ENCODE measurements at regions not wholly inside any gene's neighbourhood (a gene's known extent, or its start where the extent isn't known, plus 50 kb on each side); places are given as distances from the start of the nearest gene placed in this dataset.

DNA sequence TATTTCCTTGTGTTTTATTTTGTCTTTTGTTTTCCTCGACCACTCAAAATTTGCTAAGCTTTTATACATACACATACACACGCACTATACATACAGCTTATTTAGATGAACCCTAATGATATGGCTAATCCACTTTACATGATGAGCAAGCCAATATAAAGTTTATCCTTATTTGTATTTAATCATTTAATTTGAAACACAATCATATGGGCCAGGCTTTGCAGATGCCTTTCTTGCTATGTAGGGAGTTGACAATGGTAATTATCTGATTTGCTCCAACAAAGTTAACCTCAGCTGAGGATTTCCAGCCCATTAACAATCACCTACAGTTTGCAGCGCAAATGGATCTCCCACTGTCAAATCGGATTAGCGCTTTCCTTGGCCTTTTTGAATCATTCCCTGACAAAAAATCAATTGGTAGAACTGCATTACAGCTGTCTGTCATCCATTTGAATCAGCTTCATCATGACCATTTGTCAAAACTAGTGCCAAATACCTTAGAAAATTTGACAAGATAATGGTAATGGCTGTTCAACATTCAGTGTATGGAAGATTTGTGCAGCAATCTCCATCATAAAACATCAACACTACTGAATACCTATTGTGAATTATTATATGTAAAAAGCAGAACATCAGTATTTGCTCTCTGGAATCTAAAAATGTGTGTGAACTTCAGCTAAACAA is 352.6 kb downstream of the MRPL39 start:
- Histone ChIP-seq H3K9me1 (ENCODE audit: control insufficient read depth, extremely low read depth, insufficient read depth, low read length) (no peaks in the 10 kb centered on the region), H3K9ac (ENCODE audit: control insufficient read depth, extremely low read depth, insufficient read depth, low read length) (no peak overlapping the region), H2AFZ (ENCODE audit: control insufficient read depth, low read length) (no peak overlapping the region), H3K4me2 (ENCODE audit: control insufficient read depth, extremely low read depth, insufficient read depth, low read depth, low read length) (no peak overlapping the region), H3K4me3 (ENCODE audit: control insufficient read depth in 2 of 3, extremely low read depth in 1 of 3, insufficient read depth in 2 of 3, low read depth in 1 of 3, low read length in 3 of 3) (no peak overlapping the region), H3K4me1 (ENCODE audit: control insufficient read depth, extremely low read depth, insufficient read depth, low read length) (no peaks in the 10 kb centered on the region), H3K27me3 (ENCODE audit: control insufficient read depth, extremely low read depth, insufficient read depth, low read length) (no peaks in the 10 kb centered on the region), H3K36me3 (ENCODE audit: control insufficient read depth in 2 of 2, extremely low read depth in 1 of 2, insufficient read depth in 2 of 2, low read length in 2 of 2) (no peaks in the 10 kb centered on the region), H4K20me1 (ENCODE audit: control insufficient read depth, extremely low read depth, insufficient read depth, low read length) (no peaks in the 10 kb centered on the region), H3K27ac (ENCODE audit: control insufficient read depth, insufficient read depth, low read length) (no peak overlapping the region), H3K79me2 (ENCODE audit: control insufficient read depth, insufficient read depth, low read length) (no peaks in the 10 kb centered on the region), H3K9me3 (ENCODE audit: control insufficient read depth, low read depth, low read length) (no peaks in the 10 kb centered on the region)
- TF ChIP-seq EZH2 (IDR thresholded peaks at IDR 0.05; ENCODE audit: low read length): no peak
- TF ChIP-seq, protein P1, sequence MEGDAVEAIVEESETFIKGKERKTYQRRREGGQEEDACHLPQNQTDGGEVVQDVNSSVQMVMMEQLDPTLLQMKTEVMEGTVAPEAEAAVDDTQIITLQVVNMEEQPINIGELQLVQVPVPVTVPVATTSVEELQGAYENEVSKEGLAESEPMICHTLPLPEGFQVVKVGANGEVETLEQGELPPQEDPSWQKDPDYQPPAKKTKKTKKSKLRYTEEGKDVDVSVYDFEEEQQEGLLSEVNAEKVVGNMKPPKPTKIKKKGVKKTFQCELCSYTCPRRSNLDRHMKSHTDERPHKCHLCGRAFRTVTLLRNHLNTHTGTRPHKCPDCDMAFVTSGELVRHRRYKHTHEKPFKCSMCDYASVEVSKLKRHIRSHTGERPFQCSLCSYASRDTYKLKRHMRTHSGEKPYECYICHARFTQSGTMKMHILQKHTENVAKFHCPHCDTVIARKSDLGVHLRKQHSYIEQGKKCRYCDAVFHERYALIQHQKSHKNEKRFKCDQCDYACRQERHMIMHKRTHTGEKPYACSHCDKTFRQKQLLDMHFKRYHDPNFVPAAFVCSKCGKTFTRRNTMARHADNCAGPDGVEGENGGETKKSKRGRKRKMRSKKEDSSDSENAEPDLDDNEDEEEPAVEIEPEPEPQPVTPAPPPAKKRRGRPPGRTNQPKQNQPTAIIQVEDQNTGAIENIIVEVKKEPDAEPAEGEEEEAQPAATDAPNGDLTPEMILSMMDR (optimal IDR thresholded peaks at IDR 0.05 in 1 of 3, IDR thresholded peaks at IDR 0.05 in 1 of 3, conservative IDR thresholded peaks at IDR 0.05 in 1 of 3; ENCODE audit: extremely low read depth in 1 of 3, insufficient read depth in 2 of 3, low read length in 3 of 3): no peak
- FAIRE-seq (no peak), DNase-seq (ENCODE audit: low read depth, low spot score) (no peak)
- dilution Hi-C loops (cut with MboI; ENCODE audit: extremely low pct_ligation_motif_present, low sequenced_read_pairs): no loop called here

DNA sequence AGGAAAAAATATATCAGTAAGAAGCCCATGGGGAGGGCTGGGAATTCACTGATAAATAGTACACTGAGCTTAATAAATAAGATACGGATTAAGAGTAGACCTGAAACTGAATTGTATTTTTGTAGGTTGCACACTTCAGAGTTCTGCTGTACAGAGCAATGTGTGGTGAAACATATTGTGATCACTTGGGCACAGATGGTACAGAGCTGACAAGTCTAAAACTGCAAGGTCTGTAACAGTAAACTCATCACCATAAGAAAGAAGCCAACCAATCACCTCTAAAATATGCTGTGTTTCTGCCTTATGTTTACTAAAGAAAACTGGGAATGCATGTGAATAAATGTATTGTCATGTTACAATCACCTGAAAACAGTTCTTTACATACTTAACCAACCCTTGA is 360.7 kb downstream of the MRPL39 start:
- Histone ChIP-seq H4K20me1 (ENCODE audit: control insufficient read depth, extremely low read depth, insufficient read depth, low read length) (no peaks in the 10 kb centered on the region), H2AFZ (ENCODE audit: control insufficient read depth, low read length) (no peak overlapping the region), H3K9ac (ENCODE audit: control insufficient read depth, extremely low read depth, insufficient read depth, low read length) (no peak overlapping the region), H3K4me3 (ENCODE audit: control insufficient read depth in 2 of 3, extremely low read depth in 1 of 3, insufficient read depth in 2 of 3, low read depth in 1 of 3, low read length in 3 of 3) (no peak overlapping the region), H3K79me2 (ENCODE audit: control insufficient read depth, insufficient read depth, low read length) (no peaks in the 10 kb centered on the region), H3K9me1 (ENCODE audit: control insufficient read depth, extremely low read depth, insufficient read depth, low read length) (no peaks in the 10 kb centered on the region), H3K4me2 (ENCODE audit: control insufficient read depth, extremely low read depth, insufficient read depth, low read depth, low read length) (no peak overlapping the region), H3K4me1 (ENCODE audit: control insufficient read depth, extremely low read depth, insufficient read depth, low read length) (no peaks in the 10 kb centered on the region), H3K27ac (ENCODE audit: control insufficient read depth, insufficient read depth, low read length) (no peak overlapping the region), H3K27me3 (ENCODE audit: control insufficient read depth, extremely low read depth, insufficient read depth, low read length) (no peaks in the 10 kb centered on the region), H3K9me3 (ENCODE audit: control insufficient read depth, low read depth, low read length) (no peaks in the 10 kb centered on the region), H3K36me3 (ENCODE audit: control insufficient read depth in 2 of 2, extremely low read depth in 1 of 2, insufficient read depth in 2 of 2, low read length in 2 of 2) (no peaks in the 10 kb centered on the region)
- FAIRE-seq: no peak
- TF ChIP-seq, protein P1 (optimal IDR thresholded peaks at IDR 0.05 in 1 of 3, IDR thresholded peaks at IDR 0.05 in 1 of 3, conservative IDR thresholded peaks at IDR 0.05 in 1 of 3; ENCODE audit: extremely low read depth in 1 of 3, insufficient read depth in 2 of 3, low read length in 3 of 3): no peak
- no peak for TF ChIP-seq EZH2 (IDR thresholded peaks at IDR 0.05; ENCODE audit: low read length)
- no peak for DNase-seq (ENCODE audit: low read depth, low spot score)
- dilution Hi-C loops (cut with MboI; ENCODE audit: extremely low pct_ligation_motif_present, low sequenced_read_pairs): no loop called here

Data from keratinocyte (primary cell).